ENCODE measurements at regions not wholly inside any gene's neighbourhood (a gene's known extent, or its start where the extent isn't known, plus 50 kb on each side); places are given as distances from the start of the nearest gene placed in this dataset.

- TF ChIP-seq CTCF (conservative IDR thresholded peaks at IDR 0.05) (no peak), ZFX (IDR thresholded peaks at IDR 0.05) (no peak)
These were observed 174.4 kb upstream of the LPP start for GRCh38 chr3:187979564-187979963.
